GM12872 (cell line): ENCODE measurements at regions not wholly inside any gene's neighbourhood (a gene's known extent, or its start where the extent isn't known, plus 50 kb on each side); places are given as distances from the start of the nearest gene placed in this dataset.

Source experiments
- CTCF ChIP-seq: IDR thresholded peaks from 3 replicates; pipeline ENCODE4 v1.5.1; 2011; ENCODE audit warnings: low read depth, mild to moderate bottlenecking, low read length, moderate library complexity; ENCODE audit not compliant: insufficient read depth

- TF ChIP-seq CTCF: no peak
Measured at GRCh38 chrX:38927592-38927991, 126.3 kb downstream of the MID1IP1 start.

GRCh38 chrX:38929966-38930421, 128.7 kb downstream of the MID1IP1 start:
- no peak for TF ChIP-seq CTCF

- no peak for TF ChIP-seq CTCF
Measured at GRCh38 chrX:38930474-38930873, 129.2 kb downstream of the MID1IP1 start.

GRCh38 chrX:38935561-38935960, 134.3 kb downstream of the MID1IP1 start:
- no peak for TF ChIP-seq CTCF

DNA sequence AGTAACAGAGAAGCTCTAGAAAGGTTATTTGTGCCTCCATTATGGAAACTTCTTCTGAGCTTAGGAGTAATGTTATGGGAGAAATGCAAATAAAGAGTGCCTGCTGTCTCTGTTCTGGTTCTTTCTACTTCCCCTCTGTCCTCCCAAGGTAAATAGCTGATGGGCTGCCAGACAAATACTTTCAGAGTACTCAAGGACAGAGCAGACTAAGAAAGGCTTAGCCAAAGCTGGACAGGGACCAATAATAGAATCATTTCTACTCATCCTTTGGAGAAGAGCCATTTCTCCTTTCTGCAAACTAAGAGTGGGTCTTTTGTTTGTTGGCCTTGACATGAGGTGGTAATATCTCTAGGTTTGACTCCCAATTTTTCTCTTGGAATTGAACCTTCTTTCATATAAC, 136.1 kb downstream of the MID1IP1 start:
- TF ChIP-seq CTCF: no peak

GRCh38 chrX:38937926-38938325, 136.7 kb downstream of the MID1IP1 start:
- TF ChIP-seq CTCF: no peak

GRCh38 chrX:38939067-38939466, 137.8 kb downstream of the MID1IP1 start:
- no peak for TF ChIP-seq CTCF

- no peak for TF ChIP-seq CTCF
Measured at GRCh38 chrX:38940547-38940946, 139.3 kb downstream of the MID1IP1 start.
